OCI-LY3 (cell line): ENCODE measurements at regions not wholly inside any gene's neighbourhood (a gene's known extent, or its start where the extent isn't known, plus 50 kb on each side); places are given as distances from the start of the nearest gene placed in this dataset.

Experiments used
- H2AFZ ChIP-seq: fragments of 200-600, 300-600 bp; shearing (Covaris generic); 2 replicates; pipeline ENCODE4 v1.6.0; 2014; ENCODE audit warnings: antibody characterized with exemption, low read depth, low read length
- H3K27ac ChIP-seq: fragments of 200-600, 300-600 bp; sonication (generic); 2 replicates; pipeline ENCODE4 v1.5.1; 2014; ENCODE audit warnings: mild to moderate bottlenecking, low read length, moderate library complexity, mixed read lengths
- H3K27me3 ChIP-seq: fragments of 200-600, 300-600 bp; sonication (generic); 2 replicates; pipeline ENCODE4 v1.6.1; 2014; ENCODE audit warnings: low read depth, low read length, mixed read lengths
- H3K36me3 ChIP-seq: fragments of 200-600, 300-600 bp; sonication (generic); replicated peaks from 2 replicates; pipeline ENCODE3; 2014; ENCODE audit warnings: low read depth, low read length, mixed read lengths
- H3K4me1 ChIP-seq: fragments of 300-600, 200-600 bp; sonication (generic); 2 replicates; pipeline ENCODE4 v1.6.1; 2014; ENCODE audit warnings: low read length, mixed read lengths
- H3K4me2 ChIP-seq: fragments of 200-600, 300-600 bp; sonication (generic); 2 replicates; pipeline ENCODE4 v1.6.1; 2014; ENCODE audit warnings: low read length, mixed read lengths
- H3K4me3 ChIP-seq: fragments of 300-600, 200-600 bp; sonication (generic); 2 replicates; pipeline ENCODE4 v1.5.1; 2014; ENCODE audit warnings: antibody characterized with exemption, mild to moderate bottlenecking, low read length, moderate library complexity
- H3K79me2 ChIP-seq: fragments of 300-600, 200-600 bp; shearing (Covaris generic); 2 replicates; pipeline ENCODE4 v1.6.1; 2014; ENCODE audit warnings: mild to moderate bottlenecking, low read length, mixed read lengths
- H3K9ac ChIP-seq: fragments of 300-600, 200-600 bp; shearing (Covaris generic); 2 replicates; pipeline ENCODE4 v1.6.0; 2014; ENCODE audit warnings: mild to moderate bottlenecking, low read length, moderate library complexity
- H3K9me3 ChIP-seq: fragments of 200-600, 300-600 bp; shearing (Covaris generic); 2 replicates; pipeline ENCODE4 v1.6.1; 2014; ENCODE audit warnings: low read length, mixed read lengths; ENCODE audit not compliant: insufficient read depth
- H4K20me1 ChIP-seq: fragments of 200-600, 300-600 bp; sonication (generic); 2 replicates; pipeline ENCODE4 v1.6.1; 2016; ENCODE audit warnings: low read length, mixed read lengths; ENCODE audit not compliant: insufficient read depth
- CTCF ChIP-seq: fragments of 200-600, 300-600 bp; sonication (generic); IDR thresholded peaks from 2 replicates; pipeline ENCODE4 v1.5.1; 2014; ENCODE audit warnings: antibody characterized with exemption, low read length, low read depth
- EZH2phosphoT487 ChIP-seq: fragments of 200-600 bp; shearing (Covaris generic); IDR thresholded peaks from 2 replicates; pipeline ENCODE4 v1.6.1; 2018; ENCODE audit warnings: antibody characterized with exemption, mixed run types, low read depth

- no peaks in the 10 kb centered on the region for H3K9me3 ChIP-seq
- no peak overlapping the region for H2AFZ ChIP-seq
- H4K20me1 ChIP-seq = no peaks in the 10 kb centered on the region
- no peak overlapping the region for H3K9ac ChIP-seq
- no peak overlapping the region for H3K4me2 ChIP-seq
- H3K79me2 ChIP-seq = no peaks in the 10 kb centered on the region
- H3K4me3 ChIP-seq = no peak overlapping the region
- TF ChIP-seq EZH2phosphoT487 (no peak), CTCF (no peak)
- H3K4me1 ChIP-seq = peaks cover 13% of the 10 kb centered on the region
- H3K27ac ChIP-seq = no peak overlapping the region
- H3K27me3 ChIP-seq = no peaks in the 10 kb centered on the region
- H3K36me3 ChIP-seq = no peaks in the 10 kb centered on the region
These were observed 65.2 kb downstream of the DKK1 start for GRCh38 chr10:52379287-52379686.

- H2AFZ ChIP-seq = no peak overlapping the region
- H3K4me1 ChIP-seq = peaks cover 12% of the 10 kb centered on the region
- no peaks in the 10 kb centered on the region for H3K9me3 ChIP-seq
- TF ChIP-seq CTCF (no peak), EZH2phosphoT487 (no peak)
- no peaks in the 10 kb centered on the region for H3K27me3 ChIP-seq
- H4K20me1 ChIP-seq = no peaks in the 10 kb centered on the region
- H3K79me2 ChIP-seq = no peaks in the 10 kb centered on the region
- no peak overlapping the region for H3K4me3 ChIP-seq
- H3K27ac ChIP-seq = no peak overlapping the region
- no peak overlapping the region for H3K4me2 ChIP-seq
- H3K9ac ChIP-seq = no peak overlapping the region
- no peaks in the 10 kb centered on the region for H3K36me3 ChIP-seq
These were observed 69.0 kb downstream of the DKK1 start for GRCh38 chr10:52383088-52383487.

- TF ChIP-seq CTCF (no peak), EZH2phosphoT487 (no peak)
- Histone ChIP-seq H3K9ac (no peak overlapping the region), H3K9me3 (no peaks in the 10 kb centered on the region), H3K79me2 (no peaks in the 10 kb centered on the region), H4K20me1 (no peaks in the 10 kb centered on the region), H3K4me1 (no peaks in the 10 kb centered on the region), H2AFZ (no peak overlapping the region), H3K27ac (no peak overlapping the region), H3K36me3 (no peaks in the 10 kb centered on the region), H3K27me3 (no peaks in the 10 kb centered on the region), H3K4me2 (no peak overlapping the region), H3K4me3 (no peak overlapping the region)
These were observed 73.7 kb downstream of the DKK1 start for GRCh38 chr10:52387744-52388143.

GRCh38 chr10:52390388-52390787 lies 76.3 kb downstream of the DKK1 start:
- Histone ChIP-seq H3K27me3 (no peaks in the 10 kb centered on the region), H3K27ac (no peak overlapping the region), H2AFZ (no peak overlapping the region), H3K4me2 (no peak overlapping the region), H3K9ac (no peak overlapping the region), H3K36me3 (no peaks in the 10 kb centered on the region), H3K4me1 (no peaks in the 10 kb centered on the region), H3K9me3 (no peaks in the 10 kb centered on the region), H3K79me2 (no peaks in the 10 kb centered on the region), H3K4me3 (no peak overlapping the region), H4K20me1 (no peaks in the 10 kb centered on the region)
- TF ChIP-seq EZH2phosphoT487 = no peak
- TF ChIP-seq CTCF = no peak
